ENCODE measurements at regions not wholly inside any gene's neighbourhood (a gene's known extent, or its start where the extent isn't known, plus 50 kb on each side); places are given as distances from the start of the nearest gene placed in this dataset.

DNA sequence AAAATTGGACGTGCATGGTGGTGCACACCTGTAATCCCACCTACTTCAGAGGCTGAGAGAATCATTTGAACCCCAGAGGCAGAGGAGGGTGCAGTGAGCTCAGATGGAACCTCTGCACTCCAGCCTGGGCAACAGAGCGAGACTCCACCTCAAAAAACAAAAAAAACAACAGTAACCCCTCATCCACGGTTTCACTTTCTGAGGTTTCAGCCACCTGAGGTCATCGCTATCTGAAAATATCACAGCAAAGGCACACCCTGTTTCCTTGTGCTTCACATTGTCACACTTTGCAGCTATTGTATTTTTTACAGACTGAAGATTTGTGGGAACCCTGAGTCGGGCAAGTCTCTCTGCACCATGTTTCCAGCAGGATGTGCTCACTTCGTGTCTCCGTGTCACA is 54.1 kb upstream of the FOXQ1 start:
- DNase-seq (no peak), ATAC-seq (replicated peaks in 1 of 4) (no peak)
- Histone ChIP-seq H3K36me3 (ENCODE audit: control insufficient read depth in 2 of 2, extremely low read depth in 1 of 2, insufficient read depth in 1 of 2, low read length in 1 of 2) (no peaks in the 10 kb centered on the region), H3K9me3 (no peaks in the 10 kb centered on the region), H3K27me3 (replicated peaks in 1 of 2; ENCODE audit: control insufficient read depth in 2 of 2, extremely low read depth in 1 of 2, insufficient read depth in 2 of 2, low read length in 1 of 2) (peaks cover 0 to 20% of the 10 kb centered on the region in 2 experiments), H3K4me3 (ENCODE audit: control insufficient read depth in 1 of 2, extremely low read depth in 1 of 2, low read length in 1 of 2) (no peak overlapping the region), H3K27ac (ENCODE audit: low read length) (no peak overlapping the region), H3K4me1 (ENCODE audit: control insufficient read depth in 1 of 2, extremely low read depth in 1 of 2, insufficient read depth in 2 of 2, low read length in 2 of 2) (no peaks in the 10 kb centered on the region)
- H3K4me3 Mint-ChIP-seq, result no peak overlapping the region
- peaks cover 24 to 26% of the 10 kb centered on the region in 2 donors for H3K27me3 Mint-ChIP-seq
- no peaks in the 10 kb centered on the region for H3K4me1 Mint-ChIP-seq
- POLR2A ChIA-PET, result no interaction called here
- CTCF ChIA-PET, result no interaction called here
- H3K27ac Mint-ChIP-seq, result no peak overlapping the region
- no peaks in the 10 kb centered on the region for H3K9me3 Mint-ChIP-seq
- no peaks in the 10 kb centered on the region for H3K36me3 Mint-ChIP-seq
- 67% methylated on average over 4 of the region's 7 CpGs for WGBS (ENCODE audit: insufficient coverage)

DNA sequence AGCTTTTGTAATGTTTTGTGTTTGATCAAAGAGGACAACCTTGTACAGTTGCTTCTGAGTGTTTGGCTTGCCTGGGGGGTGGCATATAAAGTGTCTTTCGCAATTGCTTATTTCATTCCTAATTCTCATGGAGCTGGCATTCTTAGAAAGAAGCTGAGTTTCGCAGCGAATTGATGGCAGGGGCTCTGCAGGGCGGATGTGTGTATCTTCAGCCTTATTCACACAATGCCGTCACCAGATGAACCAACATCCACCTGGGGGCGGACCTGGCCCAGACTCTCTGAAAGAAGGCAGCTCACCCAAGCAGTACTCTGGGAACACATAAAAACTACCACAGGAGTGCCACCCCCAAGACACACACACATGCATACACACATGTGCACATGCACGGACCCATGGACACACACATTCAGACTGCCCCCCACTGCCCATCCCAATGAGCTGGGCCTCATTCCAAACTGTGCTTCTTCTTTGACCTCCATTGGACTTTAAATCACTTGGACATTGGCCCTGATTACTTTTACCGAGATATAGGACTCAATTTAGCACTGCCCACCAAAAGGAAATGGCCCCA is 55.4 kb upstream of the FOXQ1 start:
- DNase-seq, result no peak
- Mint-ChIP-seq H3K4me1 (no peaks in the 10 kb centered on the region), H3K4me3 (no peak overlapping the region), H3K9me3 (no peaks in the 10 kb centered on the region), H3K36me3 (no peaks in the 10 kb centered on the region), H3K27ac (no peak overlapping the region), H3K27me3 (peaks cover 22 to 26% of the 10 kb centered on the region in 2 donors)
- H3K36me3 ChIP-seq (ENCODE audit: control insufficient read depth in 2 of 2, extremely low read depth in 1 of 2, insufficient read depth in 1 of 2, low read length in 1 of 2), result no peaks in the 10 kb centered on the region
- H3K4me1 ChIP-seq (ENCODE audit: control insufficient read depth in 1 of 2, extremely low read depth in 1 of 2, insufficient read depth in 2 of 2, low read length in 2 of 2), result no peaks in the 10 kb centered on the region
- H3K27ac ChIP-seq (ENCODE audit: low read length), result no peak overlapping the region
- WGBS (ENCODE audit: insufficient coverage), result 74% methylated on average over 8 of the region's 8 CpGs
- H3K27me3 ChIP-seq (replicated peaks in 1 of 2; ENCODE audit: control insufficient read depth in 2 of 2, extremely low read depth in 1 of 2, insufficient read depth in 2 of 2, low read length in 1 of 2), result peaks cover 0 to 17% of the 10 kb centered on the region in 2 experiments
- ChIA-PET CTCF (no interaction called here), POLR2A (no interaction called here)
- no peak overlapping the region for H3K4me3 ChIP-seq (ENCODE audit: control insufficient read depth in 1 of 2, extremely low read depth in 1 of 2, low read length in 1 of 2)
- H3K9me3 ChIP-seq, result no peaks in the 10 kb centered on the region
- no peak for ATAC-seq (replicated peaks in 1 of 4)

DNA sequence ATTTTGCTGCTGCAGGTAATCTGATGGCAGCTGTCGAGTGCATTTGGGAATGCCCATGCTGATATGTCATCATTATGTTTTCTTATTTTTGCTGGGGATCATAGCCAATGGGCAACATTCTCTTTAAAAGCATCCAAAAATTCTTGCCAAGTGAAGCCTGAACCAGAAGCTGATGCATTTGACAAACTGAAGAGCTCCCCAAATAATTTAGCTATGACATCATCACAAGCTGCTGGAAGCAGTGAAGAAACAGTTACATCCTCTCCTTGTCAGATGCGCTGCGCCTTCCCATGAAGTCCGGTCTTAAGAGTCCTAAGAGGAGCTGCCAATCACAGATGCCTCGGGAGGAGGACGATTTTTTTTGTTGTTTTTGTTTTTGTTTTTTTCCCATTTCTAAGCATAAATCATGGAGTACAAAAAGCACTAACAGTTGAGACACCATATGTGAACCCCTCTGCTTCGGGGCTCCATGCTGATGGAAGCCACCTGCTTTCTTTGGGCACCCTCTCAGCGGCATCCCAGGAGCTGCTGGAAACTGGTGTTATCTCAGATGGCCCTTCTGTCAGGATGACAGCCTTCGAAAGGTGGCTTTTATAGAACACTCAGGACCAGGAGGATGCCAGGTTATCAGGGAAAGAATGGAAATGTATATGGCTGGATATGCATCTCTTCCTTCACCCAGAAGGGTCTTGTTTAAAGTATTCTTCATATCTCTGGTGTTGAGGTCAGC is 56.1 kb upstream of the FOXQ1 start:
- WGBS (ENCODE audit: insufficient coverage), result 40% methylated on average over 1 of the region's 9 CpGs
- Mint-ChIP-seq H3K27ac (no peak overlapping the region), H3K27me3 (peaks cover 22 to 26% of the 10 kb centered on the region in 2 donors), H3K36me3 (no peaks in the 10 kb centered on the region), H3K9me3 (no peaks in the 10 kb centered on the region), H3K4me3 (no peak overlapping the region), H3K4me1 (no peaks in the 10 kb centered on the region)
- H3K4me3 ChIP-seq (ENCODE audit: control insufficient read depth in 1 of 2, extremely low read depth in 1 of 2, low read length in 1 of 2), result no peak overlapping the region
- no peak for ATAC-seq (replicated peaks in 1 of 4)
- no peaks in the 10 kb centered on the region for H3K9me3 ChIP-seq
- H3K36me3 ChIP-seq (ENCODE audit: control insufficient read depth in 2 of 2, extremely low read depth in 1 of 2, insufficient read depth in 1 of 2, low read length in 1 of 2), result no peaks in the 10 kb centered on the region
- CTCF ChIA-PET, result no interaction called here
- no peaks in the 10 kb centered on the region for H3K4me1 ChIP-seq (ENCODE audit: control insufficient read depth in 1 of 2, extremely low read depth in 1 of 2, insufficient read depth in 2 of 2, low read length in 2 of 2)
- no peak for DNase-seq
- H3K27me3 ChIP-seq (replicated peaks in 1 of 2; ENCODE audit: control insufficient read depth in 2 of 2, extremely low read depth in 1 of 2, insufficient read depth in 2 of 2, low read length in 1 of 2), result peaks cover 0 to 17% of the 10 kb centered on the region in 2 experiments
- H3K27ac ChIP-seq (ENCODE audit: low read length), result no peak overlapping the region
- POLR2A ChIA-PET, result no interaction called here

DNA sequence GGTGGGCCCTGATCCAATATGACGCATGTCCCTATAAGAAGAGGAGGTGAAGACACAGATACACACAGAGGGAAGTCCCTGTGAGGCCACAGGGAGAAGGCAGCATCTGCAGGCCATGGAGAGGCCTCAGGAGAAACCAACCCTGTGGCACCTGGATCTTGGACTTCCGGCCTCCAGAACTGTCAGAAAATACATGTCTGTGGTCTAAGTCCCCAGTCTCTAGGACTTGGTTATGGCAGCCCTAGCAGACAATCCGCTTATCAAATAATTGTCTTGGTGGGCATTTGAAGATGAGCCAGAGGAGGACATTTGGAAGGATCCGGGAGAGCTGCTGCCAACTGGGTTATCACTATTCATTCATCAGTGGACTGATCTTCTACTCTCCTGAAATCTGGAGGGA is 57.6 kb upstream of the FOXQ1 start:
- no peaks in the 10 kb centered on the region for H3K4me1 Mint-ChIP-seq
- Histone ChIP-seq H3K9me3 (no peaks in the 10 kb centered on the region), H3K4me3 (ENCODE audit: control insufficient read depth in 1 of 2, extremely low read depth in 1 of 2, low read length in 1 of 2) (no peak overlapping the region), H3K36me3 (ENCODE audit: control insufficient read depth in 2 of 2, extremely low read depth in 1 of 2, insufficient read depth in 1 of 2, low read length in 1 of 2) (no peaks in the 10 kb centered on the region), H3K27ac (ENCODE audit: low read length) (no peak overlapping the region), H3K4me1 (ENCODE audit: control insufficient read depth in 1 of 2, extremely low read depth in 1 of 2, insufficient read depth in 2 of 2, low read length in 2 of 2) (no peaks in the 10 kb centered on the region), H3K27me3 (replicated peaks in 1 of 2; ENCODE audit: control insufficient read depth in 2 of 2, extremely low read depth in 1 of 2, insufficient read depth in 2 of 2, low read length in 1 of 2) (peaks cover 0 to 17% of the 10 kb centered on the region in 2 experiments)
- no peak for DNase-seq
- ChIA-PET CTCF (no interaction called here), POLR2A (no interaction called here)
- WGBS (ENCODE audit: insufficient coverage), result 75% methylated on average over 3 of the region's 4 CpGs
- ATAC-seq (replicated peaks in 1 of 4), result no peak
- no peaks in the 10 kb centered on the region for H3K36me3 Mint-ChIP-seq
- no peak overlapping the region for H3K4me3 Mint-ChIP-seq
- peaks cover 22 to 27% of the 10 kb centered on the region in 2 donors for H3K27me3 Mint-ChIP-seq
- no peaks in the 10 kb centered on the region for H3K9me3 Mint-ChIP-seq
- H3K27ac Mint-ChIP-seq, result no peak overlapping the region

DNA sequence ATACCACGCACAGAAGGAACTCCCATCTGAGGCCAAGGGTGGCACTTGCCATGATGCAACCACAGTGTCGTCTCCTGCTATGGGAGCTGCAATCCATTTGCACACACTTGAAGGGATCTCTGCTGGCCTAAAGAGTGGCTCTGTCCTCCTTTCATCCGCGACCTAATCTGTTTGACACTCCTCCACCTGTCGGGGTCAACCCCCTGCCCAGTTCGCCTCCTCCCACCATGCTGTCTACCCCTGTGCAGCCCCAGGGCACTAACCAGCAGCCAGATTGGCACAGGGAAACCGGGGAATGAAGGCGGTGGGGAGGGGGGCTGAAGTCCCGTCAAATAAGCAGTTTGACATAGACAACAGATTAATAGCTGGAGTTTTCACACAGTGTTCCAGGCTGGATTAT is 58.1 kb upstream of the FOXQ1 start:
- ChIA-PET POLR2A (no interaction called here), CTCF (no interaction called here)
- Histone ChIP-seq H3K4me3 (ENCODE audit: control insufficient read depth in 1 of 2, extremely low read depth in 1 of 2, low read length in 1 of 2) (no peak overlapping the region), H3K27ac (ENCODE audit: low read length) (no peak overlapping the region), H3K36me3 (ENCODE audit: control insufficient read depth in 2 of 2, extremely low read depth in 1 of 2, insufficient read depth in 1 of 2, low read length in 1 of 2) (no peaks in the 10 kb centered on the region), H3K4me1 (ENCODE audit: control insufficient read depth in 1 of 2, extremely low read depth in 1 of 2, insufficient read depth in 2 of 2, low read length in 2 of 2) (no peaks in the 10 kb centered on the region), H3K9me3 (no peaks in the 10 kb centered on the region), H3K27me3 (replicated peaks in 1 of 2; ENCODE audit: control insufficient read depth in 2 of 2, extremely low read depth in 1 of 2, insufficient read depth in 2 of 2, low read length in 1 of 2) (peaks cover 0 to 17% of the 10 kb centered on the region in 2 experiments)
- DNase-seq (no peak), ATAC-seq (replicated peaks in 1 of 4) (no peak)
- peaks cover 22 to 27% of the 10 kb centered on the region in 2 donors for H3K27me3 Mint-ChIP-seq
- H3K36me3 Mint-ChIP-seq, result no peaks in the 10 kb centered on the region
- H3K4me3 Mint-ChIP-seq, result no peak overlapping the region
- H3K9me3 Mint-ChIP-seq, result no peaks in the 10 kb centered on the region
- no peak overlapping the region for H3K27ac Mint-ChIP-seq
- no peaks in the 10 kb centered on the region for H3K4me1 Mint-ChIP-seq
- 81% methylated on average over 5 of the region's 9 CpGs for WGBS (ENCODE audit: insufficient coverage)

DNA sequence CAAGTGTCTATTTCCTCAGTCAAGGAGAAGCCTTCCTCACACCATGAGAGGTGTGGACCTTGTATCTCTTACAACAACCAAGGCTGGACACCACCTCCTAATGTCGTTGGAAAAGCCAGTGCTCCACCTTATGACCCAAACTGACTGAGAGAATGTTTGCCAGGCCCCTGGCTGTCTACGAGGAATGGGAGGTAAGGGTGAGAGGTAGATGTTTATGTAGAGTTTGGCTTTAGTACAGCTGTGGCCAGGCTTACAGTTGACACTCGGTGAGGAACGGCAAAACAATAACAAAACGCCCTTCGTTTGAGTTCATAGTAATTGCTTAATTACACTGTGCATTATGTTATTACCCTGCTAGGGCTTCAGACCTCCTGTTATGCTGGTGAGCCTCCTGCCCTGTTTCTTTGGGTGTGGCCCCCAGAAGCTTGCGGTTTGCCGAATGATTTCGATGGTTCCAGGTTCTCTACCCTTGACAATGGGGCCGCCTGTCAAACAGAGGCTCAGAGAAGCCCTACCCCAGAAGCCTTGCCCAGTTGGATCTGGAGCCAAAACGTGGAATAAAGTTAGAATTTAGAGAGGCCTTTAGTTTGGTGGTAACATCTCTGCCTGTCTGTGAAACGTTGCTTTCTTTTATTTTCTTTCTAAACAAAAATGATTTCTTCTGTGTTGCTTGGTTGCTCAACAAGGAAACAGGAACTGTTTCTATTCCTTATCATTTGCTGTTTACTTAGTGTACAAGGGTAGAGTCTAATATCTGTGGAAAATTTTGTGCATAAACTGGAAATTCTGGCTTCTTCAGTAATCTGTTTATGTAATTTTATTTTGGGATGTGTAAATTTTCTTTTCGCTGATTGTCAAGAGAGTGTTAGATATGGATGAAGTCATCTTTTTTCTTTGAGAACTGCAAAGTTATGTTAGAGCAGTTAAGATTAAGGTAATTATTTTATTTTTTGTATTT is 60.4 kb upstream of the FOXQ1 start:
- ChIA-PET POLR2A (no interaction called here), CTCF (no interaction called here)
- 89% methylated on average over 7 of the region's 13 CpGs for WGBS (ENCODE audit: insufficient coverage)
- Histone ChIP-seq H3K27me3 (replicated peaks in 1 of 2; ENCODE audit: control insufficient read depth in 2 of 2, extremely low read depth in 1 of 2, insufficient read depth in 2 of 2, low read length in 1 of 2) (peaks cover 0 to 10% of the 10 kb centered on the region in 2 experiments), H3K4me1 (ENCODE audit: control insufficient read depth in 1 of 2, extremely low read depth in 1 of 2, insufficient read depth in 2 of 2, low read length in 2 of 2) (no peaks in the 10 kb centered on the region), H3K9me3 (no peaks in the 10 kb centered on the region), H3K27ac (ENCODE audit: low read length) (no peak overlapping the region), H3K36me3 (ENCODE audit: control insufficient read depth in 2 of 2, extremely low read depth in 1 of 2, insufficient read depth in 1 of 2, low read length in 1 of 2) (no peaks in the 10 kb centered on the region), H3K4me3 (ENCODE audit: control insufficient read depth in 1 of 2, extremely low read depth in 1 of 2, low read length in 1 of 2) (no peak overlapping the region)
- no peak for DNase-seq
- no peaks in the 10 kb centered on the region for H3K36me3 Mint-ChIP-seq
- H3K4me1 Mint-ChIP-seq, result no peaks in the 10 kb centered on the region
- no peak for ATAC-seq (replicated peaks in 1 of 4)
- no peak overlapping the region for H3K27ac Mint-ChIP-seq
- H3K27me3 Mint-ChIP-seq, result peaks cover 21 to 23% of the 10 kb centered on the region in 2 donors
- no peak overlapping the region for H3K4me3 Mint-ChIP-seq
- no peaks in the 10 kb centered on the region for H3K9me3 Mint-ChIP-seq
